IgD-negative memory B cell (primary cell): ENCODE measurements at regions not wholly inside any gene's neighbourhood (a gene's known extent, or its start where the extent isn't known, plus 50 kb on each side); places are given as distances from the start of the nearest gene placed in this dataset.
"Not testable (repeated sequence)": the region's sequence is repeated elsewhere in the genome, so short reads cannot be mapped to it uniquely, and the experiment has no call there.

Source experiments
- H3K27ac Mint-ChIP-seq, 3 donors: one replicate each; pipeline ENCODE4 v1.8.0; 2020 to 2022; ENCODE audit warnings: mild to moderate bottlenecking in 3 of 3, mixed read lengths in 3 of 3, moderate library complexity in 1 of 3
- H3K27me3 Mint-ChIP-seq: one replicate; pipeline ENCODE4 v1.8.0; 2021; ENCODE audit warnings: mixed read lengths
- H3K36me3 Mint-ChIP-seq: one replicate; pipeline ENCODE4 v1.8.0; 2020; ENCODE audit warnings: mild to moderate bottlenecking, mixed read lengths
- H3K4me1 Mint-ChIP-seq, 3 donors: one replicate each; pipeline ENCODE4 v1.8.0; 2020 to 2022; ENCODE audit warnings: mixed read lengths in 3 of 3, mild to moderate bottlenecking in 1 of 3
- H3K4me3 Mint-ChIP-seq, 4 donors: one replicate each; pipeline ENCODE4 v1.8.0; 2020 to 2022; ENCODE audit warnings: mild to moderate bottlenecking in 4 of 4, mixed read lengths in 4 of 4, moderate library complexity in 3 of 4
- H3K9me3 Mint-ChIP-seq, 3 donors: one replicate each; pipeline ENCODE4 v1.8.0; 2020 to 2021; ENCODE audit warnings: mixed read lengths in 3 of 3, mild to moderate bottlenecking in 1 of 3

DNA sequence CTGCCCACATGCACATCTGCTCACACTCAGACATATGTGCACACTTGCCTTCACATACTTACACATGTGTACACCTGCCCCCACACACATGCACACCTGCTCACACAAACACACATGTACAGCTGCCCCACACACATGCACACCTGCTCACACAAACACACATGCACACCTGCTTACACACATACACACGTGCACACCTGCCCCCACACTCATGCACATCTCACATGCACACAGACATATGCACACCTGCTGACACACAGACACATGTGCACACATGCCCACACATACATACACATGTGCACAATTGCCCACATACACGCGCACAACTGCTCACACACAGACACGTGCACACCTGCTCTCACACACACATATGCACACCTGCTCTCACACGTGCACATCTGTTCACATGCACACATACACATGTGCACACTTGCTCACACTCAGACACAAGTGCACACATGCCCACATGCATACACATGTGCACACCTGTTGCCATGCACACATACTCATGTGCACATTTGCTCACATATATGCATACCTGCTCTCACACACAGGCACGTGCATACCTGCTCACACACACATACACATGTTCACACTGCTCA, 147.8 kb upstream of the FOXD4L5 start:
- no peak overlapping the region for H3K27ac Mint-ChIP-seq
- no peaks in the 10 kb centered on the region for H3K27me3 Mint-ChIP-seq
- peaks cover 0 to 1% (median 0%) of the 10 kb centered on the region in 3 donors for H3K4me1 Mint-ChIP-seq
- no peak overlapping the region for H3K4me3 Mint-ChIP-seq
- H3K36me3 Mint-ChIP-seq, result no peaks in the 10 kb centered on the region
- H3K9me3 Mint-ChIP-seq, result peaks cover 13 to 16% (median 16%) of the 10 kb centered on the region in 3 donors

DNA sequence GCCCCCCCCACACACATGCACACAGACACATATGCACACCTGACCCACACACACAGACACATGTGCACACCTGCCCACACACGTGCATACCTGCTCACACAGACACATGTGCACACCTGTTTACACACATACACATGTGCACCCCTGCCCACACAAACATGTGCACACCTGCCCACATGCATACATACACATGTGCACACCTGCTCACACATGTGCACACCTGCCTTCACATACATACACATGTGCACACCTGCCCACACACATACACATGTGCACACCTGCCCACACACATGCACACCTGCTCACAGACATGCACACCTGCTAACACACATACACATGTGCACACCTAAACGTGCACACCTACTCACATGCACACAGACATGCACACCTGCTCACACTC, 147.0 kb upstream of the FOXD4L5 start:
- H3K9me3 Mint-ChIP-seq, result peaks cover 10 to 15% (median 13%) of the 10 kb centered on the region in 3 donors
- no peaks in the 10 kb centered on the region for H3K27me3 Mint-ChIP-seq
- no peaks in the 10 kb centered on the region for H3K36me3 Mint-ChIP-seq
- H3K4me3 Mint-ChIP-seq, result no peak overlapping the region
- peaks cover 0 to 1% (median 0%) of the 10 kb centered on the region in 3 donors for H3K4me1 Mint-ChIP-seq
- H3K27ac Mint-ChIP-seq, result no peak overlapping the region

DNA sequence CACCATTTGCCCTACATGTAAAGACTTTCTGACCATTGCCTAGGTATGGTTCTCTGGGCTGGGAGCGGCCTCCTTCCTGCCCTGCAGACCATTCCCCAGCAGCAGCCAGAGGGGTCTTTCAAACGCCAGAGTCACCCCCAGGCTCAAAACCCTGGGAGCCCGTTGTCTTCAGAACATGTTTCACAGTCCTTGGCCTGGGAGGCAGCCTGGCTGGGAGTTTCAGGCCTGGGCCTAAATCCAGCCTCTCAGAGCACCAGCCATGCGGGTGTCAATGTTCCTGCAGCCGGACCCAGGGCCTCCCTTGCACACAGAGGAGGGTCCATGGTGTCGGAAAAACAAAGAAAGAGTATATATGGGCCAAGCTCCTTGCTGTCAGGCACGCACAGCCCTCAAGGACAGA, 145.2 kb upstream of the FOXD4L5 start:
- H3K36me3 Mint-ChIP-seq, result no peaks in the 10 kb centered on the region
- H3K4me3 Mint-ChIP-seq, result no peak overlapping the region
- no peaks in the 10 kb centered on the region for H3K27me3 Mint-ChIP-seq
- no peaks in the 10 kb centered on the region for H3K4me1 Mint-ChIP-seq
- no peak overlapping the region for H3K27ac Mint-ChIP-seq
- H3K9me3 Mint-ChIP-seq, result peaks cover 10 to 18% (median 15%) of the 10 kb centered on the region in 3 donors

DNA sequence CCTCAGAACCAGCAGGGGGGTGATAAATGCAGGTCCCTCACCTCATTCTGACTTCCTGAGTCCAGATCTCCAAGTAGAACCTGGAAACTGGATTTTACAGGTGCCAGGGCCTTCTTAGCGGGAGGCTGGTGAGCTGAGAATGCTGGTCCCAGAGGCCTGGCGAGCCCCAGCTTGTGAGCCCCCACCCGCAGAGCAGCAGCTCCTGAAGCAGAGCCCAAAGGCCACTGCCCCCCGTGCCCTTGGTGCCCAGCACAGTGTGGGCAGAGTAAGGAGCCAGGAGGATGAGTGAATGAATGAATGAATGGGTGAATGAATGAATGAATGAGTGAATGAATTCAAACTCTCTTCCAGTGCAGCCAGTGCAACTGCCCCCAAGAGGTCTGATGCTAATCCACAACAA, 142.4 kb upstream of the FOXD4L5 start:
- H3K27me3 Mint-ChIP-seq, H3K36me3 Mint-ChIP-seq, H3K27ac Mint-ChIP-seq, H3K4me1 Mint-ChIP-seq: not testable (repeated sequence)
- Mint-ChIP-seq H3K9me3 (peaks cover 7 to 16% (median 13%) of the 10 kb centered on the region in 3 donors), H3K4me3 (peak overlapping the region in 1 of 4 donors; percentile 65)

GRCh38 chr9:65426813-65427212, 141.8 kb upstream of the FOXD4L5 start:
- H3K4me1 Mint-ChIP-seq, H3K4me3 Mint-ChIP-seq, H3K27ac Mint-ChIP-seq, H3K27me3 Mint-ChIP-seq, H3K36me3 Mint-ChIP-seq: not testable (repeated sequence)
- peaks cover 2 to 15% (median 8%) of the 10 kb centered on the region in 3 donors for H3K9me3 Mint-ChIP-seq

GRCh38 chr9:65426231-65426630, 141.2 kb upstream of the FOXD4L5 start:
- Mint-ChIP-seq H3K4me1 (peaks cover 0 to 1% (median 0%) of the 10 kb centered on the region in 3 donors), H3K4me3 (no peak overlapping the region)

GRCh38 chr9:65425183-65425582, 140.2 kb upstream of the FOXD4L5 start:
- not testable (repeated sequence) for H3K4me3 Mint-ChIP-seq, H3K36me3 Mint-ChIP-seq, H3K27ac Mint-ChIP-seq, H3K27me3 Mint-ChIP-seq, H3K4me1 Mint-ChIP-seq
- H3K9me3 Mint-ChIP-seq, result peaks cover 2 to 19% (median 8%) of the 10 kb centered on the region in 3 donors

More at GRCh38 chr9:65426231-65426630, 141.2 kb upstream of the FOXD4L5 start:
- Mint-ChIP-seq H3K9me3 (peaks cover 2 to 19% (median 8%) of the 10 kb centered on the region in 3 donors), H3K36me3 (no peaks in the 10 kb centered on the region), H3K27me3 (no peaks in the 10 kb centered on the region), H3K27ac (no peak overlapping the region)

GRCh38 chr9:65424437-65424984, 139.5 kb upstream of the FOXD4L5 start:
- H3K36me3 Mint-ChIP-seq, H3K4me1 Mint-ChIP-seq, H3K4me3 Mint-ChIP-seq, H3K27me3 Mint-ChIP-seq, H3K27ac Mint-ChIP-seq: not testable (repeated sequence)
- peaks cover 2 to 22% (median 8%) of the 10 kb centered on the region in 3 donors for H3K9me3 Mint-ChIP-seq

DNA sequence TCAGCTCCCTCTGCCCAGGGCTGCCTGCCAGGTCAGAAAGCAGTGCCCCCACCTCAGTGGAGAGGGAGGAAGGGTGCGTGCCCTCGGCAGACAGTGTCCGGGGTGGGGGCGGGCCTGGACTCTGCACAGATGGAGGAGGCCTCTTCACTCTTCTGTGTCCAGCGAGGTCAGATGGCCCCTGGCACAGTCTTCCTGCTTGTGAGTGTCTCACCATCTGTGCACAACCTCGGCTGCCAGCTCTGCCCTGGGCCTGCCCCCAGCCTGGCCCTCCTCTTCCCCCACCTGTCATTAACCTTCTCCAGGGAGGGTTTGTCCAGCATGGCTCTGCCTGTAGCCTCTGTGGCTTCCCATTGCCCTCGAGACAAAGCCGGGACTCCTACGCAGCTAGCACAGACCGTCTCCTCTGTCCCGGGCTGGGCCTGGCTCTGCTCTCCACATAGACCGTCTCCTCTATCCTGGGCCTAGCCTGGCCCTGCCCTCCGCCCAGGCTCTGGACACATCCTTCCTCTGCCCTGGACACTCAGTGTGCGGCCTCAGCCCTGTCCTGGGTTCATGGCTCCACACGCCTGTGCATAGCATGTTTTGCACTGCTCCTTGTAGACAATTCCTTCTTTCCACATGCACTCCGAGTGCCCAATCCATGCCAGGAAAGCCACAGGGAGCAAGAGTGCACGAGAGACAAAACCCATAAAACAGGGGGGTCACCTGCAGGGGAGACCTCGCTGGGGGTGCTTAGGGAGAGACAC, 138.9 kb upstream of the FOXD4L5 start:
- H3K27me3 Mint-ChIP-seq, H3K36me3 Mint-ChIP-seq, H3K4me3 Mint-ChIP-seq, H3K27ac Mint-ChIP-seq, H3K4me1 Mint-ChIP-seq: not testable (repeated sequence)
- peaks cover 2 to 23% (median 8%) of the 10 kb centered on the region in 3 donors for H3K9me3 Mint-ChIP-seq

GRCh38 chr9:65422966-65423690, 138.1 kb upstream of the FOXD4L5 start:
- not testable (repeated sequence) for H3K27me3 Mint-ChIP-seq, H3K36me3 Mint-ChIP-seq, H3K4me3 Mint-ChIP-seq, H3K4me1 Mint-ChIP-seq, H3K27ac Mint-ChIP-seq
- H3K9me3 Mint-ChIP-seq, result peaks cover 2 to 26% (median 8%) of the 10 kb centered on the region in 3 donors

GRCh38 chr9:65421486-65421885, 136.5 kb upstream of the FOXD4L5 start:
- not testable (repeated sequence) for H3K27me3 Mint-ChIP-seq, H3K4me3 Mint-ChIP-seq, H3K4me1 Mint-ChIP-seq, H3K27ac Mint-ChIP-seq, H3K36me3 Mint-ChIP-seq
- peaks cover 2 to 26% (median 8%) of the 10 kb centered on the region in 3 donors for H3K9me3 Mint-ChIP-seq

- no peaks in the 10 kb centered on the region for H3K36me3 Mint-ChIP-seq
- H3K4me3 Mint-ChIP-seq, result no peak overlapping the region
- H3K27me3 Mint-ChIP-seq, result no peaks in the 10 kb centered on the region
- H3K4me1 Mint-ChIP-seq, result peaks cover 0 to 1% (median 0%) of the 10 kb centered on the region in 3 donors
- H3K27ac Mint-ChIP-seq, result no peak overlapping the region
- H3K9me3 Mint-ChIP-seq, result peaks cover 3 to 27% (median 8%) of the 10 kb centered on the region in 3 donors
Measured at GRCh38 chr9:65420771-65421170, 135.8 kb upstream of the FOXD4L5 start.

GRCh38 chr9:65418966-65419365, 134.0 kb upstream of the FOXD4L5 start:
- H3K4me3 Mint-ChIP-seq, H3K27me3 Mint-ChIP-seq, H3K36me3 Mint-ChIP-seq, H3K4me1 Mint-ChIP-seq, H3K27ac Mint-ChIP-seq: not testable (repeated sequence)
- H3K9me3 Mint-ChIP-seq, result peaks cover 0 to 27% (median 3%) of the 10 kb centered on the region in 3 donors

- H3K4me3 Mint-ChIP-seq, H3K4me1 Mint-ChIP-seq, H3K27me3 Mint-ChIP-seq, H3K36me3 Mint-ChIP-seq, H3K27ac Mint-ChIP-seq: not testable (repeated sequence)
- peaks cover 0 to 21% (median 3%) of the 10 kb centered on the region in 3 donors for H3K9me3 Mint-ChIP-seq
Measured at GRCh38 chr9:65416948-65417347, 131.9 kb upstream of the FOXD4L5 start.

DNA sequence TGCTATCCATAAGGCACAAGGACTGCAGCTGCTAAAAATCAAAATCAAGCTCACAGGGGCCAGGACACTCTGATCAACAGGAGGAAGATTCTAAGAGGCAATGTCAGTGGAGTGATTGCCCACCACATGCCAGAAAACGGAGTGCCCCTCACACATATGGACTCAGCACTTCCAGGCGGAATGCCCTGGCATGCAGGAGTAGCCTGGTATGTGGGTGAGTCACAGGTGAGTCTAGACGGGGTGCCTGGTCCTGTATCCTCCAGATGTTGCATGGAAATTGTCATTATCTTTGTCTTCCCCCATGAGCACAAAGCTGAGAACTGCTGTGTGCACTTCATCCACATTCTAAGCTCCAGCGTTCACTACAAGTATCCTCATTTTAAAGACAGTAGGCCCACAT, 129.2 kb upstream of the FOXD4L5 start:
- not testable (repeated sequence) for H3K27ac Mint-ChIP-seq, H3K4me3 Mint-ChIP-seq, H3K36me3 Mint-ChIP-seq, H3K4me1 Mint-ChIP-seq, H3K27me3 Mint-ChIP-seq
- H3K9me3 Mint-ChIP-seq, result peaks cover 3 to 15% (median 5%) of the 10 kb centered on the region in 3 donors
